SIG-M5 (cell line): ENCODE measurements at regions not wholly inside any gene's neighbourhood (a gene's known extent, or its start where the extent isn't known, plus 50 kb on each side); places are given as distances from the start of the nearest gene placed in this dataset.
A peak's percentile ranks its signal among the peaks of the same experiment; 100 is the strongest.
"Not testable (repeated sequence)": the region's sequence is repeated elsewhere in the genome, so short reads cannot be mapped to it uniquely, and the experiment has no call there.

ENCODE experiments used
- DNase-seq: peaks from one replicate; lab custom pipeline; 2025; lab: John Stamatoyannopoulos, UW

- DNase-seq: not testable (repeated sequence)
Measured at GRCh38 chr9:78172610-78173009, 63.3 kb upstream of the CEP78 start.

- DNase-seq: no peak
Measured at GRCh38 chr9:78171651-78172050, 64.2 kb upstream of the CEP78 start.

- DNase-seq: no peak
Measured at GRCh38 chr9:78169125-78169524, 66.8 kb upstream of the CEP78 start.

- no peak for DNase-seq
Measured at GRCh38 chr9:78167356-78167755, 68.5 kb upstream of the CEP78 start.

GRCh38 chr9:78163834-78164233 lies 72.0 kb upstream of the CEP78 start:
- no peak for DNase-seq

GRCh38 chr9:78158286-78158685 lies 77.6 kb upstream of the CEP78 start:
- no peak for DNase-seq

GRCh38 chr9:78150983-78151356 lies 84.9 kb upstream of the CEP78 start:
- no peak for DNase-seq

- DNase-seq: no peak
Measured at GRCh38 chr9:78150312-78150982, 85.4 kb upstream of the CEP78 start.

GRCh38 chr9:78149702-78150291 lies 86.1 kb upstream of the CEP78 start:
- no peak for DNase-seq

GRCh38 chr9:78146241-78146640 lies 89.6 kb upstream of the CEP78 start:
- no peak for DNase-seq

- DNase-seq: peak; percentile 20
Measured at GRCh38 chr9:78144663-78145377, 91.1 kb upstream of the CEP78 start.

GRCh38 chr9:78144008-78144381 lies 91.9 kb upstream of the CEP78 start:
- DNase-seq: no peak

GRCh38 chr9:78143281-78144007 lies 92.4 kb upstream of the CEP78 start:
- DNase-seq: no peak

GRCh38 chr9:78142264-78142663 lies 93.6 kb upstream of the CEP78 start:
- not testable (repeated sequence) for DNase-seq

GRCh38 chr9:78133751-78134150 lies 102.1 kb upstream of the CEP78 start:
- DNase-seq: no peak

- no peak for DNase-seq
Measured at GRCh38 chr9:78132701-78133058, 101.1 kb upstream of the GNAQ start.

GRCh38 chr9:78131969-78132700 lies 100.5 kb upstream of the GNAQ start:
- DNase-seq: no peak

- DNase-seq: no peak
Measured at GRCh38 chr9:78130853-78131252, 99.2 kb upstream of the GNAQ start.

- no peak for DNase-seq
Measured at GRCh38 chr9:78130004-78130403, 98.4 kb upstream of the GNAQ start.

GRCh38 chr9:78127279-78128225 lies 95.9 kb upstream of the GNAQ start:
- DNase-seq: no peak

- no peak for DNase-seq
Measured at GRCh38 chr9:78123808-78124207, 92.2 kb upstream of the GNAQ start.
